Activated T-cell treated with anti-CD3 and anti-CD28 coated beads, Interleukin-2, amount 50 U/mL, for 72 hours (primary cell): ENCODE measurements at regions not wholly inside any gene's neighbourhood (a gene's known extent, or its start where the extent isn't known, plus 50 kb on each side); places are given as distances from the start of the nearest gene placed in this dataset.

Experiments used
- ATAC-seq, 2 donors: fragments of 150-1000 bp; cut with Tn5 transposase; replicated peaks in 1 of 2; 2 replicates each; pipeline ENCODE4 v1.10.0; 2021; ENCODE audit warnings: moderate library complexity in 2 of 2, mild to moderate bottlenecking in 1 of 2
- DNase-seq, 2 donors: peaks; one replicate each; pipeline ENCODE4 v3.0.0; 2021 to 2022; ENCODE audit warnings: mixed read lengths in 1 of 2
- H3K27ac Mint-ChIP-seq: one replicate; pipeline ENCODE4 v1.8.0; 2022; ENCODE audit warnings: mild to moderate bottlenecking, moderate library complexity, mixed read lengths
- H3K27me3 Mint-ChIP-seq: one replicate; pipeline ENCODE4 v1.8.0; 2022; ENCODE audit warnings: low read depth, mixed read lengths
- H3K36me3 Mint-ChIP-seq, 2 donors: one replicate each; pipeline ENCODE4 v1.8.0; 2022; ENCODE audit warnings: mixed read lengths in 2 of 2, mild to moderate bottlenecking in 1 of 2; ENCODE audit not compliant: insufficient read depth in 2 of 2
- H3K4me1 Mint-ChIP-seq: one replicate; pipeline ENCODE4 v1.8.0; 2022; ENCODE audit warnings: low read depth, mixed read lengths
- H3K4me3 Mint-ChIP-seq, 2 donors: one replicate each; pipeline ENCODE4 v1.8.0; 2022; ENCODE audit warnings: mild to moderate bottlenecking in 2 of 2, mixed read lengths in 2 of 2, moderate library complexity in 2 of 2
- H3K9me3 Mint-ChIP-seq, 2 donors: one replicate each; pipeline ENCODE4 v1.8.0; 2022; ENCODE audit warnings: mixed read lengths in 2 of 2

- H3K27me3 Mint-ChIP-seq = peaks cover 2% of the 10 kb centered on the region
- no peak overlapping the region for H3K4me3 Mint-ChIP-seq
- H3K4me1 Mint-ChIP-seq = no peaks in the 10 kb centered on the region
- no peaks in the 10 kb centered on the region for H3K9me3 Mint-ChIP-seq
- no peak overlapping the region for H3K27ac Mint-ChIP-seq
- no peak for ATAC-seq
- H3K36me3 Mint-ChIP-seq = no peaks in the 10 kb centered on the region
- DNase-seq = no peak
Measured at GRCh38 chr10:123526356-123527064, 139.6 kb upstream of the GPR26 start.

- Mint-ChIP-seq H3K27me3 (peaks cover 9% of the 10 kb centered on the region), H3K36me3 (no peaks in the 10 kb centered on the region), H3K4me1 (no peaks in the 10 kb centered on the region), H3K9me3 (peaks cover 0 to 1% of the 10 kb centered on the region in 2 donors), H3K4me3 (no peak overlapping the region), H3K27ac (no peak overlapping the region)
- DNase-seq = no peak
- ATAC-seq = no peak
Measured at GRCh38 chr10:123527151-123527550, 139.0 kb upstream of the GPR26 start.

GRCh38 chr10:123529146-123529760 lies 136.9 kb upstream of the GPR26 start:
- H3K27me3 Mint-ChIP-seq = peaks cover 28% of the 10 kb centered on the region
- DNase-seq = no peak
- H3K9me3 Mint-ChIP-seq = peaks cover 0 to 3% of the 10 kb centered on the region in 2 donors
- H3K36me3 Mint-ChIP-seq = peaks cover 0 to 4% of the 10 kb centered on the region in 2 donors
- H3K4me3 Mint-ChIP-seq = no peak overlapping the region
- no peaks in the 10 kb centered on the region for H3K4me1 Mint-ChIP-seq
- H3K27ac Mint-ChIP-seq = no peak overlapping the region
- ATAC-seq = no peak

- Mint-ChIP-seq H3K4me1 (no peaks in the 10 kb centered on the region), H3K9me3 (peaks cover 0 to 3% of the 10 kb centered on the region in 2 donors), H3K4me3 (no peak overlapping the region), H3K36me3 (peaks cover 0 to 4% of the 10 kb centered on the region in 2 donors), H3K27me3 (peaks cover 37% of the 10 kb centered on the region), H3K27ac (no peak overlapping the region)
- DNase-seq = no peak
- ATAC-seq = no peak
Measured at GRCh38 chr10:123530166-123530870, 135.8 kb upstream of the GPR26 start.

GRCh38 chr10:123535386-123535785 lies 130.8 kb upstream of the GPR26 start:
- Mint-ChIP-seq H3K27me3 (peaks cover 58% of the 10 kb centered on the region), H3K27ac (no peak overlapping the region), H3K4me3 (no peak overlapping the region), H3K4me1 (no peaks in the 10 kb centered on the region), H3K36me3 (peaks cover 0 to 4% of the 10 kb centered on the region in 2 donors), H3K9me3 (peaks cover 0 to 3% of the 10 kb centered on the region in 2 donors)
- ATAC-seq (no peak), DNase-seq (no peak)

DNA sequence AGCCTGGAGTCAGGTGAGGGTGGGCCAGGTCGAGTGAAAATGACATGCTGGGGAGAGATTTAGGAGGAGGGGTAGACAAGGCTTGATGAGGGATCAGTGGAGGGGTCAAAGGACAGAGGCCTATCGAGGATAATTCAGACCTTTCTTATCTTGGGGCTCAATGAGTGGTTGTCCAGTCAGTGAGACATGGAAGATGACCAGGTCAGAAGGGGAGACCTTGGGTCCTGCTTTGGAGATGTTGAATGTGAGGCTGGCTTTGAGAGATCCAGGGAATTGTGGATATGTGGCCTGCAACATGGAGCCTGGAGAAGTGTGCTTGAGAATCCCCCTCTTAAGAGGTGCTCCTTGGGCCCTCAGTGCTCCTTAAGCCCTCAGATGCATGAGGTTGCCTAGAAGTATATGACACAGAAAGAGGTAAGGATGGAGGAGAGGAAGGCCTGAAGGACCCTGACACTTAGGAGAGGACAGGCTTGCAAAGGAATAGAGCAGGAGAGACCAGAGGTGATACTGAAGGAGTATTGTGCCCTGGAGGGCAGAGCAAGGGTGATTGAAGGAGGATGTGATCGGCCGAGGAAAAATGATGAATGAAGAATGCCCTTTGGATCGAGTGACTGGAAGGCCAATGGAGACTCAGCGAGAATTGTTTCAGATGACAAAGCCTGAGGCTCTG lies 129.8 kb upstream of the GPR26 start:
- Mint-ChIP-seq H3K27me3 (peaks cover 60% of the 10 kb centered on the region), H3K4me3 (no peak overlapping the region)
- no peak for ATAC-seq

GRCh38 chr10:123537188-123537961 lies 128.8 kb upstream of the GPR26 start:
- Mint-ChIP-seq H3K4me1 (no peaks in the 10 kb centered on the region), H3K36me3 (peaks cover 0 to 4% of the 10 kb centered on the region in 2 donors), H3K9me3 (peaks cover 0 to 1% of the 10 kb centered on the region in 2 donors), H3K4me3 (no peak overlapping the region), H3K27ac (no peak overlapping the region), H3K27me3 (peaks cover 59% of the 10 kb centered on the region)
- no peak for DNase-seq
- ATAC-seq = no peak

More for the DNA sequence above, 129.8 kb upstream of the GPR26 start:
- Mint-ChIP-seq H3K9me3 (peaks cover 0 to 3% of the 10 kb centered on the region in 2 donors), H3K27ac (no peak overlapping the region), H3K4me1 (no peaks in the 10 kb centered on the region), H3K36me3 (peaks cover 0 to 4% of the 10 kb centered on the region in 2 donors)
- DNase-seq = no peak

DNA sequence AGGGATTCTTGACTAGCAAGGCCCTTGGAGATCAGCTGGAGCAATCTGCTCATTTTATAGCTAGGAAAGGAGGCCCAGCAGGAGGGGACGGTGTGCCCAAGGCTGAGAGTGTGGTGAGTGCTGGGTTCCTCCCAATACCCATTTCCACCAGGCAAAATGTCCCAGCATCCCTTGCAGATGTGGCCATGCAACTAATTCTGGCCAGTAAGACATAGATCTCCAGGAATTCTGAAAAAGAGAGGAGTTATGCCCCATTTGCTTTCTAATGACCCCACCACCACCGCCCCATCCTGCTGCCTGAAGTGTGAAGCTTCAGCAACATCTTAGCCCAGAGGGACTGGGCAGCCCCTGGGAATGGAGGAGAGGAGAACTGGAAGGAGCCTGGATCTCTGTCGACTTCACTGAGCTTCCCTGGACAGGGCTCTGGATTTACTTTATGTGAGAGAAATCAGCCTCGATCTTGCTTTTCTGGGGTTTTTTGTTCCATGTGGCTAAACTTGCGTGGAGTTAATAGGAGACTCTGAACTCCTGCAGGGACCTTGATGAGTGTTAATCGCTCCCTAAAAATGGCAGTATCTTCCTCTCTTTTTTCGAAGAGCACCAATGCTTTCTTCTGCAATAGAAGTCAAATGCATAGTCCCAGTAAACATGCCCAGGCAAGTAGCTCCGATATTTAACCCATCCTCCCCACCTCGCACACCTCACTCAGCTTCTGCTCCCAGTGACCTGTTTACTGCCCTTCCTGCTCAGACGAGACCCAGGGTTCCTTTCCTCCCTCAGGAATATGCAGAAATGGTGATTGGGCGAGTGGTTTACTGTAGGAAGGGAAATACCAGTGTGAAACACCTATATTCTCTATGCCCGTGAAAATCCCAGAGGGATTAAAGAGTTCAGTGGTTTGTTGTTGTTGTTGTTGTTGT lies 127.5 kb upstream of the GPR26 start:
- DNase-seq = no peak
- ATAC-seq = no peak
- Mint-ChIP-seq H3K27ac (no peak overlapping the region), H3K9me3 (no peaks in the 10 kb centered on the region), H3K4me3 (no peak overlapping the region), H3K4me1 (no peaks in the 10 kb centered on the region), H3K36me3 (no peaks in the 10 kb centered on the region), H3K27me3 (peaks cover 48% of the 10 kb centered on the region)

- Mint-ChIP-seq H3K27me3 (peaks cover 30% of the 10 kb centered on the region), H3K27ac (no peak overlapping the region), H3K9me3 (peaks cover 3 to 4% of the 10 kb centered on the region in 2 donors), H3K4me1 (no peaks in the 10 kb centered on the region), H3K36me3 (peaks cover 0 to 4% of the 10 kb centered on the region in 2 donors), H3K4me3 (no peak overlapping the region)
- DNase-seq (no peak), ATAC-seq (no peak)
Measured at GRCh38 chr10:123544986-123545385, 121.2 kb upstream of the GPR26 start.

DNA sequence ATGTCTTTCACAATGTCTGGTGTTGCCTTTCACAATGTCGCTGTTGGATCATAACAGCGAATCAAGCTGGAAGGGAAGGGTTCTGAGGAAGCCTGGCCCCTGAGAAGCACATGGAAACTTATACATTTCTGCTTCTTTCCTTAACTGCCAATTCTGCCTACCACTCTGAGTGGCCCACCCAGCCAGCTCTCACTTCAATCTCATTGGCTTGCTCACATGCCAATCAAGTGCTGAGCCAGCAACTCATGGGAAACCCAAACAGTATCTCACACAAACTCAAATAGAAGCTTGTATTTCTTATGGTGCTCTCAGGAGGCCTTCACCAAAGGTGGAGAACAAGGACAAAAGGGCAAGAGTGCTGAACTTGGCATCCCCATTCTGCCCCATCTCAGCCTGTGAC lies 117.4 kb upstream of the GPR26 start:
- H3K27me3 Mint-ChIP-seq = peaks cover 18% of the 10 kb centered on the region
- DNase-seq (no peak), ATAC-seq (no peak)
- no peaks in the 10 kb centered on the region for H3K4me1 Mint-ChIP-seq
- H3K36me3 Mint-ChIP-seq = peaks cover 0 to 4% of the 10 kb centered on the region in 2 donors
- no peak overlapping the region for H3K4me3 Mint-ChIP-seq
- peaks cover 3 to 4% of the 10 kb centered on the region in 2 donors for H3K9me3 Mint-ChIP-seq
- no peak overlapping the region for H3K27ac Mint-ChIP-seq

DNA sequence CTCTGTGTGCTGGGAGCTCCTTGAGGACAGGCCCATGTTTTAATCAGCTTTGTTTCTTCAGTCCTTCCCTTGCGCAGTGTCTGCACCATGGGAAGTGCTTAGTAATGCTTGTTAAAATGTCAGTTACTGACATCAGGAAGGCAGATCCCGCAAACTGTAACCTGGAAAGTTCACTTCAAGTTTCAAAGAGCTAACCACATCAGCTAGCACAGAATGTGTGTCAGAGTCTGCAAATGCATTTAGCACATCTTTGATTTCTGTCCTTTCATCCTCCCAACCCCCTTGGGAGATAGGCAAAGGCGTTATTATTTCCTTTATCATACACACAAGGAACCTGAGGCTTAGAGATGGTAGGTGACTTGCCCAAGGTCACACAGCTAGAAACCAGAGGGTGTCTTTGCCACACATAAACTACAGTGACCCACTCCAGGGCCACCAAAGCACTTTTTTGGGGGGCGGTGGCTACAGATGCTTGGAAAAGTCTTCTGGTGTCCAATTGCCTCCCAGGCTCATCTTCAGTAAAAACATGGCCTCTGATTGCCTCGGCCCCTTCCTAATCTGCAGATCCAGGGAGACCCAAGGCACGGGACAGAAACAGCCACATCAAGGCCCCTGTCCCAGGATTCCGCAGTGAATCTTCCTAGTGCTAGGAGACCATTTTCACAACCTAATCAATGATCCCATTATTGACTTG lies 116.2 kb upstream of the GPR26 start:
- H3K27me3 Mint-ChIP-seq = peaks cover 16% of the 10 kb centered on the region

More for the DNA sequence above, 116.2 kb upstream of the GPR26 start:
- ATAC-seq = no peak
- no peak overlapping the region for H3K27ac Mint-ChIP-seq
- no peak overlapping the region for H3K4me3 Mint-ChIP-seq
- DNase-seq = no peak
- H3K9me3 Mint-ChIP-seq = peaks cover 2% of the 10 kb centered on the region in 2 donors
- peaks cover 0 to under 1% of the 10 kb centered on the region in 2 donors for H3K36me3 Mint-ChIP-seq
- H3K4me1 Mint-ChIP-seq = no peaks in the 10 kb centered on the region
